Dermis microvascular lymphatic vessel endothelial cell (primary cell): ENCODE measurements at regions not wholly inside any gene's neighbourhood (a gene's known extent, or its start where the extent isn't known, plus 50 kb on each side); places are given as distances from the start of the nearest gene placed in this dataset.
"Not testable (repeated sequence)": the region's sequence is repeated elsewhere in the genome, so short reads cannot be mapped to it uniquely, and the experiment has no call there.

ENCODE experiments used
- DNase-seq, 2 donors: peaks; one replicate each; pipeline versions ENCODE4 v3.0.0 to v3.0.0-alpha.2; 2010; ENCODE audit warnings: low read depth in 2 of 2

DNA sequence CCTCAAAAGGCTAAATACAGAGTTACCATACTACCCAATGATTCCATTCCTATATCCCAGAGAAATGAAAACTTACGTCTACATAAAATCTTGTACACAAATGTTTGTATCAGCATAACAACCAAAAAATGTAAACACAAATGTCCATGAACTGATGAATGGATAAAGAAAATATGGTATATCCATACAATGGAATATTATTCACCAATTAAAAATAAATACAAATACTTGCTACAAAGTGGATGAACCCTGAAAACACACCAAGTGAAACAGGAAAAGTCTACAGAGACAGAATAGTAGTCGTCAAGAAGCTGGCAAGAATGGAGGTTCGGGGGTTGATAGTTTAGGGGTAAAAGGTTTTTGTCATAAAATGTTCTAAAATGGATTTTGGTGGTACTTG is 54.0 kb upstream of the ANKRD28 start:
- no peak for DNase-seq

DNA sequence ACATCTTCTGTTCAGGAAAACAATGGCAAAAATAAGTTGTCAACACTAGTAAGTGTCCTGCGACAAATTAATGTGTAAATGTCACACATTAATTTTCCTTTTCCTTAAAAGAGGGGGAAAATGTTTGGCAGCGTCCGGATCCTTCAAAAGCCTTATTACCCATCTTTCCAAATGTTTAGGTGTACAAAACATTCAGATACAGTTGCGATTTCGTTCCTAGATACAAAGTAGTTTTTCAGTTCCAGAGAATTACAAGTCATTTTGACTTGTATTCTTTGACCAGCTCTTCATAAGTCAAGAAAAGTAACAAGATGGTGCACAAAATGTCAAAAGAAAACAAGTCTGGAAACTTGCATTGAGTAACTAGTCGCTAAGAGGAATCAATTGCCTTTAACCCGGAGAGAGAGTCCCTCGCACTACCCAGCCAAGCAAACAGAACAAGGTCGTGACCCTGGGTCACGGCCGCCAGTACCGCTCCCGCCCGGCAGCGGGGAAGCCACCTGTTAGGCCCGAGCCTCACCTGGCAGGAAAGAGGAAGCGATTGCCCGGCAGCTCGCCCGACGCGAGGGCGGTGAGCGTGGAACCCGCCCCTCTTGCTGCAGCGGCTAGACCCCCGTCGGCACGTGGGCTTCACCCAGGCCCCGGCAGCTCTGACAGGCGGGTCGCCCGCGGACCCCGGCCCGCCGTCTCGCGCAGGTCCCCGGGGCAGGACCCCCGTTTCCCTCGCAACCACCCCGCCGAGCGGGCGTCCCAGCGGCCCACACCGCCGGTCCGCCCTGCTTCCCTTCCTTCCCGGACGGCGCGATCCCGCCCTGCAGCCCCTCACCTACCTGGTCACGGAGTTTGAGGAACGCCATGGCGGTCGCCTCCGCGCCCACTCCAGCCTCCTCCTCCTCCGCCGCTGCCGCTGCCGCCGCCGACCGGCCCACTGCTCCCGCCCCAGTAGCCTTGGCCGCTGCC is 61.0 kb upstream of the ANKRD28 start:
- DNase-seq = peak in 1 of 2 donors; percentile 12

DNA sequence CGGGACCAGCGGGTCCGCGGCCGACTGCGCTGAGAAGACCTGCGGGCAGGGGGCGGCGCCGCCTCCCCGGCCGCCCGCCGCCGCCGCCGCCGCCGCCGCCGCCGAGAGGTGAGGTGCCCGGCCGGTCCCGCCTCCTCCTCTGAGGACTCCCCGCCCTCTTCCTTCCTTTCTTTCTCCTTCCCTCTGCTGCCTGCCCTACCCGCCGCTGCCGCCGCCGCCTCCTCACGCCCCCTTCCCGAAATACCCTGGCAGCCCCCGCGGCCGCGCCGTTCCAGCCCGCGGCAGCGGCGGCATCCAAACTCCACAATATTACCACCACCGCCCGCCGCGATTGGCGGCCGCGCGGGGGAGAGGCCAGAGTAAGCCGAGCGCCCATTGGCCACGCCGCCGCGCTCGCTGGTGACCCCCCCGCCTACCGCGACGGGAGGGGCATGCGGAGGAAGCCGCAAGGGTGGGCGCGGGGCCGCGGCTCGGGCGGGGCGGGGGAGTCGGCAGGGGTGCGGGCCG is 61.8 kb upstream of the ANKRD28 start:
- peak; percentile 30 to 80 for DNase-seq

DNA sequence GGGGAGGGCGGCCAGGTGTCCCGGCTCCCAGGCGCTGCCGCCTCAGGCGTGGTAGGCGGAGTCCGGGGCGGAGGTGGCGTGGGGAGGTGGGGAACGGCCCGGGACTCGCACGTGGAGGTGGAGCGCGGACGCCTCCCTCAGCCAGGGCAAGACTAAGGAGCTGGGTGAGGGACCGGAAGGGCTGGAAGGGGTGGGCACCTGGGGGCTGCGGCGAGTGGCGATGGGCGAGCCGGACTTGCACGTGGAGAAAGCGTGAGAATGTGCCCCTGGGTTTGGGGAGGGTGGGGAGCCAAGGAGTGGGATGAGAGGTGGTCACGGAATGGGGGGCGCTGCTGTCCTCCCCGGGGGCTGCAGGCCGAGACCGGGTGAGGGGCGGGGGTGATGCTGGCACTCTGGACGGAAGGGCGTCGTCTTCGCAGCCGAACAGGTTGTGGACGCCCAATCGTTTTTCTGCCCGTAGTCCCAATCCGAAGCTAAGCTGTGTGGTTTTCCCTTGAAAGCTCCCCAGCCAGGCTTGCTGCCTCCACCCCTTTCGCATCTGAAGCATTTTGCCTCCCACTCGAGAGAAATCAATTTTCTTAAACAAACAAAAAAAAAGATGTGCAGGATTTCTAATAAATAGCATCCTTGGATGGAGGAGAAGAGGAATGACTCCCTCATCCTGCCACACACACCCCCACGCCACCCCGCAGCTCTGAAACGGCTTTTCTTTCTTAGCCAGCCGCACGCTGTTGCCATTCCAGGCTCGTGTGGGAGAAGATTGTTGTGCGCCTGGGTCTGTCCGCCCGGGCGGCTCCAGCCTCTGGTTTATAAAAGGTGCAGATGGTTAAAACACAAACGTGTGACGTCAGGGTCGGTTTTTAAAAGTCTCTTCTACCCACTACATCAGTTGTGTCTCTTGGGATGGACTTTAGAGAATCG is 62.5 kb upstream of the ANKRD28 start:
- DNase-seq = peak in 1 of 2 donors; percentile 13

DNA sequence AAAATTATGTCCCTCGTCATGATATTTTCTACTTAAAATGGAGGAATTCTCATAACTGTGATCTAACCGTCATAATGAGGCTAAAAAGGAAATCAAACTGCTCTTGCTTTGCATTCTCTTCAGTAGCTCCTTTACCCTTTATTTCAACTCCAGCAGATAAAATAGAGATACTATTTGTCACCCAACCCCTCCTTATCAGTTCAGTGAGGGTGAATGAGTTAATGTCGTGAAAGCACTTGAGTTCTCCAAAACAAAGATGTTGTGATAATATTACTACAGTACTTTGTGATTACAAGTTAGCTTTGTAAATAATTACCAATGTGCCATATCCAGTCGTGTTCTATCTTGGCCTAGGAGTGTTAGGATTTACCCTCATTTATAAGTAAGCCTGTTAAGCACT is 63.4 kb upstream of the ANKRD28 start:
- DNase-seq = no peak

DNA sequence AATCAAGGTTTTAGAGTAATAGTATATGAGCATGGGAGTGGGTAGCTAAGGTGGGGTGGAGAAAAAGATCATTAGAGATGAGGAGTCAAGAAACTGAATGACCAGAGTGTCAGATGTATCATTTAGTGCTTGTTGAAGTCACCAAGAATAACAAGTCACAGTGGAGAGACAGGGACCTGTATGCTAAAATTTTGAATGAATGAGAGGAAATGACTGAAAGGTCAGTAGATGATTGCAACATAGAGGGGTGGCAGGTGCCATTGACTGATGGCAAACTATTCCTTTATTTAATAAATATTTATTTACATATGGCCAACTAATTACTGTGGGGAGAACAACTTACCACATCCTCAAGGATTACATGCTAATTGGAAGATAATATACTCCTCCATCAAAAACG is 75.0 kb upstream of the ANKRD28 start:
- DNase-seq = no peak

DNA sequence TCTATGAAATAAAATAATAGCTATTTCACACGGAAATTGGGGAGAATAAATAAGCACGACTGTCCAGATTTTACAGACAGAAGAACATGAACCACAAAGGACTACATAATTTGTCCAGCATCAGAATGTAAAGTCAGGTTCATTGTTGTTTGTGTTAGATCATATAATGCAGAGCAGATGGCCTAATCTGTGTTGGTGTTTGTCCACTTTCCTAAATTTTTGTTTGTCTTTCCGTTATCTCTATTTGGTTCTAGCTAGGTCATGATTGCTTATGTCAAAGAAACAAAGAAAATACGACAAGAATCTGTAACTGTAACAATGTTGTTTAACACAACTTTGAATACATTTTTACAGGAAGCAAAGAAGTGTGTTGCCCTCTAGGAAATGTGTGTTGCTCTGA is 75.6 kb upstream of the ANKRD28 start:
- DNase-seq = no peak

DNA sequence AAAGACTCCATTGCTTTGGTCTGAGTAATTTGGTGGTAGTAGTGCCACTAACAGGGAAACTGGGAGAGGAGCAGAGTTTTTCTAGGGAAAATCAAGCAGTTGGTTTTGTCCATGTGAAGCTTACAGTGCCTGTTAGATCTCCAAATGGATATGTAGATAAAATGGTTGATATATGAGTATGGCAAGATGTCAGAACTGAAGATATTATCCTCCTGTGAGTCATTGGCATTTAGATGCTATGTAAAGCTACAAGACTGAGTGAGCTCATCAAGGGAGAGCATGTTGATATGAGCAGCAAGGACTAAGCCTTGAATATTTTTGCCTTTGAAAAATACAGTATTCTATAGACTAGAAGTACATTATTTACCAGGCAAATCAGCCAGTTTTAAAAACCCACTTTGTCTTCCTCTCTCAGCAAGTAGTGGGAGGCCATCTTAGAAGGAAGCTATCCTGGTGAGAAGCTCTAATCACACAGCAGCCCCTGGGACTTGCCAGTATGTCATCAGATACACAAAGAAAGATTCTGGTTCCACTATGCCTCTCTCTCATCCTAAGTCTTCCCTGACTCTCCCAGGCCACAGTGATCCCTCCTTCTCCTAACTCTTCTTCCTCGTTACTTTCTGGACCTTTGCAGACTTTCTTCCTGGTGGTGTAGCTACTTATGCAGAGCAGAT is 77.4 kb upstream of the ANKRD28 start:
- no peak for DNase-seq

DNA sequence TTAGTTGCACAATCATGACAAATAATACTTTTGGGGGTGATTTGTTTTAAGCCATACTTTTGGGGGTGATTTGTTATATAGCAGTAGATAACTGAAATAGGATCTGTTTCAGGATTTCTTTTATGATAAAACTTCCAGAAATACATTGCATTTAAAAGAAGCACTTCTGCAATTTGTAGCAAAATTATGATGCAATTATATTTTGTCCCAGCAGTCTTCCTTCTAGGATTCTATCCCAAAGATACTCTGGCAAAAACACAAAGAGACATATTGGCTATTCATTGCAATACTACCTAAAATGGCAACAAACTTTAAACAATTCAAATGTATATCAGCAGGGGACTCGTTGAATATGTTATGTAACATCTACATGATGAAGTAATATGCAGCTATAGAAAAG is 78.9 kb upstream of the ANKRD28 start:
- no peak for DNase-seq

DNA sequence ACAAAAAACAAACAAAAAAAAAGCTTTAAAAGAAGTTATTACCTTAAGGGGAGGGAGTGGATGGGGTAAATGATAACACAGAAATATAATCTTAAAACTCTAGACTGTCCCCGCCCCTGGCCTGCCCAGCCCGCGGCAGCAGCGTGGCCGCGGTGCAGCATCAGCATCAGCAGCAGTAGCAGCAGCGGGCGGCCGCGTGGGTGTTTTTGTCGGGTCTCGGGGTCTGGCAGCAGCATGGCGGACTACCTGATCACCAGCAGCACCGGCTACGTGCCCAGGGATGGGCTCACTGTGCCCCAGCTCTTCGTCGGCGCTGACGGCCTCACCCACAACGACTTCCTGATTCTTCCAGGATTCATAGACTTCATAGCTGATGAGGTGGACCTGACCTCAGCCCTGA is 80.0 kb upstream of the ANKRD28 start:
- no peak for DNase-seq

DNA sequence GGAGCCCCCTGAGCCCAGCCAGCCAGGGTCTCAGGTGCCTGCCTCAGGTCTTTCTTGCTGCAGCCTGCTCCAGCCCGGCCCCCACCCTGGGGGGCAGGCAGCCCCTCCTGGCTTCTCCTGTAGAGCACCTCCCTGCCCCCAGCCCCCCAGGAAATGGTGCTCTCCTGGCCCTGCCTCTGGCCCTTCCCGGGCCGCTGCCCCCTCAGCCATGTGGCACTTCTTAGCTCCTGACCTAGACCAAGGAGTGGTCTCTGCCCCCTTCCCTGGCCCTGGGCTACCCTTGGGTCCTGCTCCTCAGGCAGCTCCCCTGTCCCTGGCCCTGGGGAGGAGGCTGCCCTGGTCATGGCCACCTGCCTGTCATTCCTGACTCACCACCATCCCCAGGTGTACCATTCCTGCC is 82.0 kb upstream of the ANKRD28 start:
- DNase-seq = not testable (repeated sequence)

DNA sequence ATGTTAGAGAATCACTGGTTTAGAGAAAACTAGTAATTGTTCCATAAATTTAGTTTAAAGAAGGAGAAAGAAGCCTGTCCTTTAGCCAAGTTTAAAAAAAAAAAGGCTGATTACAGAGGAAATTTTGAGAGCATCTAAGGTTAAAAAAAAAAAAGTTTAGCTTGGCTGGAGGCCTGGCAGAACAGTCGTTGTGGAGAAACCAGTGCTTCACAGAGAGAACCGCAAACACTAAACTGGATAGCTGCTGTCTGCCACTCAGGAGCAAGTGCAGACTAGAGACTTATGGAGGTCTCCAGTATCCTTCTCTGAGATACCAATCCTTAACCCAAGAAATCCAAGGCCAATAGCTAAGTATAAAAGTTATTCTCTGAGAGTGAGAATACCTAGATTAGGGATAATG is 84.8 kb upstream of the ANKRD28 start:
- no peak for DNase-seq

DNA sequence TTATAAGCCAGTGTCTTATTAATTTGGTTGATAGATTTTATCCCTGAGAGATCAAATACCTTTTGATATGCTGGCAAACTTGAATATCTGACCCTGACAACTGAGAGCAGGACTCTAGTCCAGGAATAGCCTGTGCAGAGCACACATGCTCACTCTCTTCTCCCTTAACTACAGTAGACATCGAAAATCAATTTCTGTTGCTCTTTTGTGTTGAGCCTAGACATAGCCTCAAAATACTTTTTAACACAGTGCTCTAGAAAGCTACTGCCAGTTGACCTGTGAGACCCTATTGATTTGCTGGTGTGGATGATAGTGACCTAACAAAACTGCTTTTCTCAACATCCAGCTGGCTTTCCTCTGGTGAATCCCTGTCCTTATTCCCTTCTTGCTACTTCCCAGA is 86.4 kb upstream of the ANKRD28 start:
- DNase-seq = no peak

DNA sequence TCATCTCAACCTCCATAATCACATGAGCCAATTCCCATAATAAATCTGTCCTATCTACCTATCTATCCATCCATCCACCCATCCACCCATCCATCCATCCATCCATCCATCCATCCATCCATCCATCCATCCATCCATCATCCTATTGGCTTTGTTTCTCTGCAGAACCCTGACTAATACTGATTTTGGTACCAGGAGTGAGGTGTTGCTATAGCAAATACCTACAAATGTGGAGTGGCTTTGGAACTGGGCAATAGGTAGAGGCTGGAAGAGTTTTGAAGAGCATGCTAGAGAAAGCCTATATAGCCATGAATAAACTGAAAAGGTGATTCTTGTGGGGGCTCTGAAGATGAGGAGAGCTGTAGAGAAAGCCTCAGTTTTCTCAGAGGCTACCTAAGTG is 88.7 kb upstream of the ANKRD28 start:
- no peak for DNase-seq

DNA sequence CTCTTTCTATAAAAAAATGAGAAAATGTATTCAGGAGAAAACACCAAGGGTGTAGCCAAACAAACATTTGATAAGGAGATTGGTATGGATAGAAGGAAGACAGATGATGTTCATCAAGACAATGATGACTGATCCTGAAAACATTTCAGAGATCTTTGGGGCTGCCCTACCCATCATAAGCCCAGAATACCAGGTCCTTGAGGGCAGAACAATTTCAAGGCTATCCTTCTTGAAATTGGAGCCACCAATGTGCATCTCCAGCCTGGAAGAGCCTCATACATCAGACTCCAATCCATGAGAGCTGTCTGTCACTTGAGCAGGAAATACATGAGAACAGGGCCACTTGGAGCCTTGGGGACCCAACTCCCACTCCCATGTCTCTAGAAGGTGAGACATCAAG is 89.5 kb upstream of the ANKRD28 start:
- DNase-seq = no peak

DNA sequence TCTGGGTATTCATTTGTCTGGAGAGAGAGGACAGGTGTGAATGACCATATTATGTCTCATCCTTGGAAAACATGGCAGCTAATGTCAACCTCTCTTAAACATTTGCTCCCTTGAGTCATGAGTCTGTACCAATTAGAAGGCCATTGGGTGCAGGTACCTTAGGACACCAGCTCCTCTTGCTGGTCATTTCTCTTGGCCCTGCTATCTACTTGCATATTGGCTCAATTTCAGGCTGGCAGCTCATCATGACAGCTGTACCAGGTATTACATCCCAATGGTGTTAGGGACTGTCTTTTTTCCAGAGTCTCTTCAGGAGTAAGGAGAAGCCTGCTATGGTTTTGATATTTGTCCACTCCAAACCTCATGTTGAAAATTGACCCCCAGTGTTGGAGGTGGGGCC is 92.2 kb upstream of the ANKRD28 start:
- no peak for DNase-seq

DNA sequence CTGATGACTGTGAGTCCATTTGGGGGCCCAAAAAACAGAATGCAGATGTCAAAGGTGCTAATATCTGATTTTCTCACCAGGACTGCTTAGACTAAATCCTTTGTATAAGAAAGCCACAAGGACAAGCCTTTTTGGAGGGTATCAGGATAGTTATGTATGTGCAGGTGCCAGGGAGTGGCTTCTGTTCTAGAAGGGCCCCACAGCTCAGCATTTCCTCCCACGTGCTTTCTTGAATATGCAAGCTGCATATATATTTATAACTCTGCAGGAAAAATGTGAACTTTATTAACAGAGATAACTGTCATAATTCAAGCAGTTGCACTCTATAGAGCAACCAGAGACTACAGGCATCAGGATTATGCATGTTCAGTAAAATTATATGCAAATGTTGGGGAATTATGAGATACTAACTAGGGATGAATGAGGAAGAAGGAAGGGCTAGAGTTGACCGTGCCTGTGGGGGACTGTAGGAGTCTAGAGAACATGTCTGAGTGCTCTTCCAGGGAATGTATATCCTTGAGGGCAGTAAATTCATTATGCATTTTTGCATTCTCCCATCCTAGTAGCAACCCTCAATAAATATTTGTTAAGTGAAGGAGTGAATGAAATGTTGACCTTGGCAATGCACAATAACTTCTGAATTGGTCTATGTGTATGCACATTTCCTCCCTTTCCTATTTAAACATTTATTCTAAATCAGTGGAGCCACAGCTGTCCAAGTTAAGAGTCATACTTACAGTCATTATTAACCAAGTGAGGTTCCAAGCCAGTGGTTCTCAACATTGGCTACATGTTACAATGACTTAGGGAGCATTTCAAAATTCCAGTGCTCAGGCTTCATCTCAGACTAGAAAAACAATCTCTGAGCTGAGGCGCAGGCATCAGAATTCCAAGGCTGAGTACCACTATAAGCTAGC is 94.8 kb upstream of the ANKRD28 start:
- no peak for DNase-seq

DNA sequence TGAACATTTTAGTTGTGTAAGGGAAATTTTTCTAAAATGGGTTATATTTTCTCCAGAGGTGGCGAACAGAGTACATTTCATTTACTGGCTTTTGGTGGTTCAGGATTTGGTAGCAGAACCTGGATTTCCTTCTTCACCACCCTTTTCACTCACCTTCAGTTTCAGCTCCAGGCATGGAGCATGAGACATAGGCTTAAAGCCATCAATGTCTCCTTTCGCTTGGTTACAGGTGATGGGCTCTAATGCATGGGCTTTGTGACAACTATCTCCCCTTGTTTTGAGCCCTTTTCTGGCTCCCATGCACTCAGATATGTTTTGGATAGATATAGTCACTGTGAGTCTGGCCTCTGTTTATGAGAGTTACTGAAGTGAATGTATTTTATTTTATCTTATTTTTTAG is 96.6 kb upstream of the ANKRD28 start:
- DNase-seq = no peak

DNA sequence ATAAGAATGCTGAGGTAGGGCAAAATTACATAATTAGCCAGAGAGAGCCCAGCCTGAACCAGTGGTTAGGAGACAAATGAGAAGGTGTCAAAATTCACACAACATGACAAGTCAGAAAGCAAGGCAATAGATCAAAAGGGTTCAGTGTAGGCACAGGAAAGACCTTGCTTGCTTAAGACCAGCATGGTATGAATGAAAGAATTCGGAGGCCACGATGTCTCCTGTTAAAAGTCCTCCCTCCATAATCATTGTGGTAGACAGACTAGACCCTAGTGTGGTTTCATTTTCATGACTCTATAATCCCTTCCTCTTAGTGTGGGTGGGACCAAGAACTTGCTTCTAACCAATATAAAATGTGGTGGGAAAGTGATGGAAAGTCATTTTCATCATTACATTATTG is 98.7 kb upstream of the ANKRD28 start:
- no peak for DNase-seq

DNA sequence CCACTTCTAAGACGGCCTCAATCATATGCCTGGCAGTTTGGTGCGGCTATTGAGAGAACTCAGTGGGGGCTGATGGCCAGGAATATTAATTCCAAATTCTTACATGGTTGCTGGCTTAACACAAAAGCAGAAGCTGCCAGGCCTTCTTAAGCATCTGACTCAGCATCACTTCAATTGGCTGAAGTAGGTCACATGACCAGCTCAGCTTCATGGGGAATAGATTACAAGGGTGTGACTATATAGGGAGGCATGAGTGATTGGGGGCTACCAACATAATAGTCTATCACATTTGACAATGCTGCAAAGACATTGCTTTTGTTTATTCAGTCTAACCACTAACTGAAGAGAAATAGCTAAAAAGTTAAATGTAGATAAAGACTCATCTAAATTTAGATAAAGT is 101.6 kb upstream of the ANKRD28 start:
- DNase-seq = peak in 1 of 2 donors; percentile 6

DNA sequence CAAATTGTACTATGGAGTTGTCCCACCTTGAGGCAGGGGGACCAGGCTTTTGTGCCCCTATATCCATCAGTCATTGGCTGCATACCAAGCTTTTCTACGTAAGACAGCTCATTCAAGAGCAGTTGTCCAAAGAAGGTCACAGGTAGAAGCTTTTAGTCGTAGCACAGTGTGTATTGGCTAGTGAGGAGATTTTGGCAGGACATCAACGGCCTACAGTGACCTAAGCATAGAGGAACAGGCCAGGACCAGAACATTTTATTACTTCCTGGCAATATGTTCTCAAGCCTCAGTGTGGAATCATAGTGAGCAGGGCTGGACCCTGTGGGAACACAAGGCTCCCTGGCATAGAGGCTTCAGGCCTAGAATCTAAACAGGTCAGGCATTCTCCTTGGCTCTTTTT is 105.4 kb upstream of the ANKRD28 start:
- DNase-seq = peak in 1 of 2 donors; percentile 14
